ENCODE measurements at regions not wholly inside any gene's neighbourhood (a gene's known extent, or its start where the extent isn't known, plus 50 kb on each side); places are given as distances from the start of the nearest gene placed in this dataset.

GRCh38 chr7:91323626-91324158 lies 59.5 kb downstream of the FZD1 start:
- no peaks in the 10 kb centered on the region for H3K36me3 Mint-ChIP-seq (ENCODE audit: low read depth)
- H3K4me1 Mint-ChIP-seq: peaks cover 29% of the 10 kb centered on the region
- H3K27me3 Mint-ChIP-seq: no peaks in the 10 kb centered on the region
- H3K4me3 Mint-ChIP-seq: no peak overlapping the region
- ChIA-PET POLR2A (no interaction called here), CTCF (no interaction called here)
- TF ChIP-seq CTCF (IDR thresholded peaks at IDR 0.05): no peak
- ATAC-seq (ENCODE audit: low read depth): no peak
- intact Hi-C loops (cut with micrococcal nuclease): no loop called here
- no peak for DNase-seq
- no peak overlapping the region for H3K27ac Mint-ChIP-seq
- H3K9me3 Mint-ChIP-seq: no peaks in the 10 kb centered on the region

- POLR2A ChIA-PET: no interaction called here
- intact Hi-C loops (cut with micrococcal nuclease): no loop called here
- CTCF ChIA-PET: no interaction called here
- H3K4me3 Mint-ChIP-seq: no peak overlapping the region
- no peaks in the 10 kb centered on the region for H3K36me3 Mint-ChIP-seq (ENCODE audit: low read depth)
- ATAC-seq (ENCODE audit: low read depth) (no peak), DNase-seq (no peak)
- H3K9me3 Mint-ChIP-seq: no peaks in the 10 kb centered on the region
- no peak for TF ChIP-seq CTCF (IDR thresholded peaks at IDR 0.05)
- H3K27ac Mint-ChIP-seq: no peak overlapping the region
- H3K4me1 Mint-ChIP-seq: peaks cover 29% of the 10 kb centered on the region
- no peaks in the 10 kb centered on the region for H3K27me3 Mint-ChIP-seq
Observed at GRCh38 chr7:91324663-91325062, 60.4 kb downstream of the FZD1 start.

GRCh38 chr7:91325726-91326125 lies 61.5 kb downstream of the FZD1 start:
- Mint-ChIP-seq H3K9me3 (no peaks in the 10 kb centered on the region), H3K4me3 (peak overlapping the region; percentile 2), H3K4me1 (peaks cover 29% of the 10 kb centered on the region), H3K27me3 (no peaks in the 10 kb centered on the region), H3K27ac (no peak overlapping the region), H3K36me3 (ENCODE audit: low read depth) (no peaks in the 10 kb centered on the region)
- ChIA-PET POLR2A (no interaction called here), CTCF (no interaction called here)
- DNase-seq (no peak), ATAC-seq (ENCODE audit: low read depth) (peak; percentile 25)
- no peak for TF ChIP-seq CTCF (IDR thresholded peaks at IDR 0.05)
- intact Hi-C loops (cut with micrococcal nuclease): no loop called here

GRCh38 chr7:91326516-91327199 lies 62.4 kb downstream of the FZD1 start:
- no peak for DNase-seq
- POLR2A ChIA-PET: no interaction called here
- Mint-ChIP-seq H3K27me3 (no peaks in the 10 kb centered on the region), H3K36me3 (ENCODE audit: low read depth) (no peaks in the 10 kb centered on the region), H3K4me3 (peak overlapping the region; percentile 24), H3K4me1 (peaks cover 29% of the 10 kb centered on the region), H3K27ac (peak overlapping the region; percentile 32), H3K9me3 (no peaks in the 10 kb centered on the region)
- no peak for ATAC-seq (ENCODE audit: low read depth)
- no peak for TF ChIP-seq CTCF (IDR thresholded peaks at IDR 0.05)
- intact Hi-C loops (cut with micrococcal nuclease): no loop called here
- CTCF ChIA-PET: no interaction called here

- Mint-ChIP-seq H3K9me3 (no peaks in the 10 kb centered on the region), H3K4me3 (no peak overlapping the region), H3K27me3 (no peaks in the 10 kb centered on the region), H3K36me3 (ENCODE audit: low read depth) (no peaks in the 10 kb centered on the region), H3K4me1 (peaks cover 29% of the 10 kb centered on the region), H3K27ac (peak overlapping the region; percentile 43)
- DNase-seq (no peak), ATAC-seq (ENCODE audit: low read depth) (no peak)
- TF ChIP-seq CTCF (IDR thresholded peaks at IDR 0.05): no peak
- intact Hi-C loops (cut with micrococcal nuclease): no loop called here
- POLR2A ChIA-PET: no interaction called here
- CTCF ChIA-PET: no interaction called here
Observed at GRCh38 chr7:91327346-91327745, 63.1 kb downstream of the FZD1 start.
